GM19099 (cell line): ENCODE measurements at regions not wholly inside any gene's neighbourhood (a gene's known extent, or its start where the extent isn't known, plus 50 kb on each side); places are given as distances from the start of the nearest gene placed in this dataset.

Experiments
- POLR2A ChIP-seq: IDR thresholded peaks from 3 replicates; pipeline ENCODE4 v1.6.1; 2011; ENCODE audit warnings: low read depth; ENCODE audit not compliant: insufficient read length; ENCODE audit errors: extremely low read depth

DNA sequence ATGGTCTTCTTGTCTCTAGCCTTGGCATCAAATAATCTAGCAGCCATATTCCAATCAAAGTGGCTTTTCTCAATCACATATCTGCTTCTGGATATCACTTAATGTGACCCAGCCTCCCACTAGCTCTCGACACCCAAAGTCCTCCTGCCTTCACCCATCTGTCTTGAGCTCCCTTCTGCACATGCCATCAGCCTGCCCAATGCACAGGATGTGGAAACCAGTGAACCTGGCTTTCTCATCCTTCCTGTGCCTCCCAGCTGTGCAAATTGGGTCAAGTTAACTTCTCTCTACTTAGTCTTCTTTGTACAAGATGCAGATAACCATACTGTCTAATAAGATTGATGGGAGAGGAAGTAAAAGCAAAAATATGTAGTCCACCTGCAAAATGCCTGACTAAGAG is 257.9 kb upstream of the PITRM1 start:
- no peak for TF ChIP-seq POLR2A

DNA sequence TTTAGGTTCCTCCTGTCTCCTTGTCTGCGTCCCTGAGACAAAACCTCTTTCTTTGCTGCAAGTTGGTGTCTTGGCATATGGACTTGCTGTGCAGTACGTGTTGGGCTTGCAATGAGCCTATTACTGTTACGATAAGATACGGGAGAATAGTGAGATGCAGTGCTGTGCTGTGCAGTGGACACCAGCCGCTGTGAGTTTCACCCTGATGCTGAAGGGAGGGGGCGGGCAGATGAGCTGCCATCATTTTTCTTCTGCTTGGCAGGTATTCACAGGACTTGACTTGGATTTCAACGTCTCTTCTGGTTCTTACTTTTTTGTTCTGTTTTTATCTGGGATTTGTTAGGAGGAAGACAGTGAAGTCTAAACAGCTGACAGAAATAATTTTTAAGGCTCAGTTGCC is 257.1 kb upstream of the PITRM1 start:
- no peak for TF ChIP-seq POLR2A

DNA sequence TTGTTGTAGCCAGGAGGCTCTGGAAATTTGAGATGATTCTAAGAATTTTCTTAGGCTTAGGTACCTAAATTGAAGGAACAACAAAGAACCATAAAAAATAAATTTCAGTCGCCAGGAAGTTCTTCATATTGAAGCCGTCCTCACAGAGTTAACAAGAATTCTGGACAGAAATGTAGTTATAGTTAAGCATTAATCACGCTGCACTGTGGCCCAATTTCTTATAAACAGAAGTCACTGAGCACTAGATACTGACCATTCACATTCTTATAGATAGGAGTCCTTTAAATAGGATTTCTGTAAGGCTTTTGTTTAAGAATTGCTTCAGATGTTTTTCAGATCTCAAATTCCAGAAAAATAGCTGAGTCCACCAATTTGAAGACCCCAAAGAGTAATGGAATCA is 256.2 kb upstream of the PITRM1 start:
- TF ChIP-seq POLR2A: no peak

DNA sequence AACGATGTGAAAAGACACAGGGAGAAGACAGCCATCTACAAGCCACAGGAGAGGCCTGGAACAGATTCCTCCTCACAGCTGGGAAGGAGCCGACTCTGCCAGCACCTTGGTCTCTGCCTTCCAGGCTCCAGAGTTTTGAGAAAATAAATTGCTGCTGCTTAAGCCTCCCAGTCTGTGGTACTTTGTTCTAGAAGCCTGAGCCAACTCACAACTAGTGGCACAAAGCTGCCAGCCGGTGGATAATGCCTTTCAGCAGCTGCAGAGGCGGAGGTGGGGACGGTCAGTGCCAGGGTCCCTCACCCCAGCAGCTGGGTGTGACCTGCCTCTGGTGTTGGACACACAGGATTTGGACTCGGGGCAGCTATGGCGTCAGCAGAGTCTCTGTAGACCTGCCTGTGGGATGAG is 255.4 kb upstream of the PITRM1 start:
- TF ChIP-seq POLR2A: no peak

- TF ChIP-seq POLR2A: no peak
Observed at GRCh38 chr10:3427347-3427746, 254.8 kb upstream of the PITRM1 start.

DNA sequence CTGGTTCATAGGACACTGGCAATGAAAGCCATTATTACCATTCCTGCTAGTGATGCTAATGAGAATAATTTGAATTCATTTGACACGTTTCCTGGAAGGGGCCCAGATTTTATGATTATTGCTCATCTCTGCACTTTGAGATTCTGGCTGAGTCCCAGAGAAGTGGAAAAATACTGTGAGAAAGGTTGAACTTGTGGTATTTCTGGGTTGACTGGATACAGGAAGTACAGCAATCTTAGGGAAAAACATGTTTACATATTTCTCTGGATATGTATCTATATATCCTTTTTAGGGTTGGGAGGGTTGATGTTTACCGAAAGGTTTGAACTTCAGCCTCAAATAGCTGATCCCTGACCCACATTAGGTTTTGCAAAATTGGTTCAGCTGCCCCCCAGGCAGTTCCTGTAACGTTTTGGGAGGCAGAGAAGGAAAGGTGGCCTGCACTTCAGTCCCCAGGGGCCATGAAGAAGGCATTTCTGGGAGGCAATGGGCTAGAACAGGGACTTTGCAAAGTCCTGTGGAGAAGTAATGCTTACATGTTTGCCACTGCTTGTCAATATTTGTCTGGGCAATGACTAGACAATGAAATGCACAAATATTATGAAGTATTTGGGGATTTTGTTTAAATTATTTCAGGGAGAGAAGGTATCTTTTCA is 253.7 kb upstream of the PITRM1 start:
- no peak for TF ChIP-seq POLR2A

DNA sequence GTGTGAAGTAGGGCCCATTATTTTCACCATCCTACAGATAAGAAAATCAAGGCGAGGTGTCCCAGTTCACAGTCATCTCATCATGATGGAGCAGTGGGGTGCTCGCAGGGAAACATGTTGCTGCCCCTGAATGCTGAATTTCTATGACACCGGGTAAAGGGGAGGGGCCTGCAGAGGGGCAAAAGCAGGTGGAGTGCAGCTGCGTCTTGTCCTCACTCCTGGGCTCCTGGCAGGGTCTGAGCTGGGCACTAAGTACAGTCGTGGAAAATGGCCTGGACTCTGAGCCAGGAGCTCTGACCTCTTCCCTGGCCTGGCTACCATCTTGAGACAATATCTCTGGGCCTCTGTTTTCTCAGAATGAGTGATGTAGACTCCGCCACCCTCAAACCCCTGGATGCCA is 253.1 kb upstream of the PITRM1 start:
- no peak for TF ChIP-seq POLR2A

DNA sequence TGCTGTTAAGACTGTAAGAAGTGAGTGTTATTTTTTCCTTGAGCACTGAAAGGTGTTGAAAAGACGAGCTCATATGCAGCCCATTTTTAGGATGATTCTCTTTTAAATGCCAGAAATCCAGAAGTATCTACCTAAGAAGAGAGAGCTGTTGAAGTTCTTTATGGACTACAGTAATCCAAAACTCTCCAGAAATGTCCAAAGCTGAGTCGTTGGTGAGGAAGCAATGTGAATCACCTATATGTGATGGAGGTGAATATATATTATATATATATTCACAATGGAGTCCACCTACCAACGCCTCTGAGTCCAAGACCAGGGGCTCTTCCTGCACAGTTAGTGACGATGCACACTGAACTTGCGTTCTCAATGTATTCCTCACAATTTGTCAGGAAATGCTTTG is 252.7 kb upstream of the PITRM1 start:
- no peak for TF ChIP-seq POLR2A

DNA sequence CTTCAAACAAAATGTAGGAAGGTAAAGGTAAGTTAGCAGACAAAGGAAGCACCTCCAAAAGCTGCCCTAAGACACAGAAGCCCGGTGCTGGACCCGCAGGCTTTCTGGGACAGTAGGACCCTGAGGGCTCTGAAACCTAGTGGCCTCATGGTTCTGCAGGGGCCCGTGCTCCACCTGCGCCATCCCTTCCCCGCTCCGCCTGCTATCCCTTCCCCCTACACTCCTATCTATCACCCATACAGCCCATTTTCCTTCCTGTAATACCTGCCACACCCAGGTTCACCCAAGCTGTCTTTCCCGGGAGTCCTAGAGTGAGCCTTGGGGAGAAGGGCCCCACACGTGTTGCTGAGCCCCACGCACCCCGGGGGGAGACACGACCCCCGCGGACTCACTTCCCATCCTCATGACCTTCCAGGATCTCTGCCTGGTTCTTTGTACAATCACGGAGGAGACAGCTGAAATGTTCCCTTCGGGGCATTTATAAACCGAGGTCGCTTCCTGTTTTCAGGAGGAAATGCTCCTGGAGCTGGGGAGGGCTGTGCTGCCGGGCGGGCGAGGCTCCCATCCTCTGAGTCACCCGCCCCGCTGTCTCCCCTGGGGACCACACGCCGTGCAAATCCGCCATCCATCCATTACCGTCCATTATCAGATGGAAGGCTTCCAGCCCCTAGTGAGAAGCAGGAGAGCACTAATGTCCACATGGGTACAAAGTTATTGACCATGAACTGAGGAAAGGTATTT is 251.7 kb upstream of the PITRM1 start:
- no peak for TF ChIP-seq POLR2A

GRCh38 chr10:3423384-3423783 is 250.8 kb upstream of the PITRM1 start:
- no peak for TF ChIP-seq POLR2A

- no peak for TF ChIP-seq POLR2A
Observed at GRCh38 chr10:3422282-3422681, 249.7 kb upstream of the PITRM1 start.

GRCh38 chr10:3421537-3422257 is 249.1 kb upstream of the PITRM1 start:
- no peak for TF ChIP-seq POLR2A

DNA sequence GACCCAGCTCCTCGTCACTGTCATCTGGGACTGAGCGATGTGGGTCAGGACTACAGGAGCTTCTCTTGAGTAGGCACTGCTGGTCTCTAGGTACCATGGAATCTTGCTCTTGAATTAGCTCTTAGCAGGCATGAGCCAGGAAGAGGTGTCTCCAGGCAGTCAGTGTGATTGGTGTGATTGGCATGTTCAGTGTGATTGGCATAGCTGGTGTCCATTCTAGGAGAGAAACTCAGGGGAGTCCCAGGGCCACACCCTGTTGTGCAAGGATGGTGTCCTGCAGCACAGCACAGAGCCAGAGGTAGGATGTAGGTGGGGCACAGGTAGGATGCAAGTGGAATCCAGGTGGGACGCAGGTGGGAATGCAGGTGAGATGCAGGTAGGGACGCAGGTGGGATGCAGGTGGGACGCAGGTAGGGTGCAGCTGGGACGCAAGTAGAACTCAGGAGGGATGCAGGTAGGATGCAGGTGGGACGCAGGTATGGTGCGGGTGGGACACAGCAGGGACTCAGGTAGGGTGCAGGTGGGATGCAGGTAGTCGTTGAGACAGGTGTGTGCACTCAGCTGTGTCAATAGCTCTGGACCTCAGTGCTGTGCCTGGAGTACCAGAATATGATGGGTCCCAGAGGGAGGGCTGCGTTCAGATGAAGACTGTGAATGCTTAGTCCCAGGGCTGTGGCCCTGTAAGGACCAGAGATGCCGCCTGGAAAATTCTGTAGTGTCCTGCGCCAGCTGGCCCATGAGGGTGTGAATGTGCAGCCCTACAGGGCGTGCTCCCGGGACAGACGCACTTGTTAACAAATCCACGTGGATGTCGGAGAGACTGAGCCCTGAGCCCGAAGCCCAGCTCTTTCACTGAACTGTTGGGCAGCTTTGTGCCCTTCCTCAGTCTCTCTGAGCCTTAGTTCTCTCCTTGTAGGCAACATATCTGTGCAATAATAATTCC is 248.2 kb upstream of the PITRM1 start:
- no peak for TF ChIP-seq POLR2A

DNA sequence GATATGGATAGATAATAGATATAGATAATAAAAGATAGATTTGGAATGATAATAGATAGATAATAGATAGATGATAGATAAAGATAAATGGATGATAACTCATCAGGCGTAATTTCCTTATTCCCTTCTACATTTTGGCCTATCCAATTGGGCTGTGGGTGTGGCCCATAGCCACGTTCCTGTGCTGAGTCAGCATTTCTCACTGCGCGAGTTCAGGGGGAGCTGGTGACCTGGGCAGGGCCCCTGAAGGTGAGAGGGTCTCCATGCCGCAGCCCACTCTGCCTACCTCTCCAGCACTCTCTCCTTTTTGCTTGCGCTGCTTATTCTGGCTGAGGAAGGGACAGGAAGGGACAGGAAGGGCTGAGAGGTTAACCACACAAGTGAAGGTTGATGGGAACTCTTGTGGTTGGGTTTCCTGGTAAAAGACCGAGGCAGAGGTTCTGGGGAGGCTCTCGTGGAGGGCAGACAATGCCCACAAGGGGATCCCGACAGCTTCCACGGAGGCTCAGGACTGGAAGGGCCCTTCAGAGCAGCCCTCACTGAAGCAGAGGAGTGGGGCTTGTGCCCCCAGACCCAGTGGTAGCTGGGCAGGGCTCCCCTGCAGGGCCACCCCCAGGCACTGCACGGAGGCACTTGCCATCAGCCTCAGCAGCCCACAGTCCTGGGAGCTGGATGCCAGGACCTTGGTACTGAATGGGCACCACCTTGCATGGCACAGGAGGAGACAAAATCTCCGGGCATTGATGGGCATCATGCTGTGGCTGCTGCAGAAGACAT is 247.3 kb upstream of the PITRM1 start:
- TF ChIP-seq POLR2A: no peak
